Fibroblast of gingiva (primary cell): ENCODE measurements at regions not wholly inside any gene's neighbourhood (a gene's known extent, or its start where the extent isn't known, plus 50 kb on each side); places are given as distances from the start of the nearest gene placed in this dataset.
A peak's percentile ranks its signal among the peaks of the same experiment; 100 is the strongest.

ENCODE experiments used
- DNase-seq: peaks from one replicate; pipeline ENCODE4 v3.0.0-alpha.2; 2011; ENCODE audit warnings: low read depth

GRCh38 chr6:105608711-105609374, 206.0 kb upstream of the PREP start:
- peak; percentile 94 for DNase-seq

- no peak for DNase-seq
Measured at GRCh38 chr6:105607636-105608621, 205.0 kb upstream of the PREP start.

GRCh38 chr6:105606831-105607463, 204.1 kb upstream of the PREP start:
- no peak for DNase-seq

GRCh38 chr6:105604587-105604884, 201.7 kb upstream of the PREP start:
- DNase-seq: no peak

GRCh38 chr6:105603788-105604586, 201.1 kb upstream of the PREP start:
- peak; percentile 85 for DNase-seq

- DNase-seq: peak; percentile 100
Measured at GRCh38 chr6:105601541-105602236, 198.8 kb upstream of the PREP start.

GRCh38 chr6:105600336-105601260, 197.7 kb upstream of the PREP start:
- DNase-seq: peak; percentile 83

- DNase-seq: no peak
Measured at GRCh38 chr6:105598264-105598663, 195.4 kb upstream of the PREP start.

GRCh38 chr6:105596284-105596755, 193.4 kb upstream of the PREP start:
- DNase-seq: peak; percentile 84

GRCh38 chr6:105595829-105596228, 192.9 kb upstream of the PREP start:
- DNase-seq: no peak

- DNase-seq: no peak
Measured at GRCh38 chr6:105594821-105595220, 191.9 kb upstream of the PREP start.

- DNase-seq: peak; percentile 68
Measured at GRCh38 chr6:105593805-105594671, 191.2 kb upstream of the PREP start.

- no peak for DNase-seq
Measured at GRCh38 chr6:105593056-105593690, 190.3 kb upstream of the PREP start.

- no peak for DNase-seq
Measured at GRCh38 chr6:105592329-105592728, 189.4 kb upstream of the PREP start.

GRCh38 chr6:105591053-105591452, 188.2 kb upstream of the PREP start:
- no peak for DNase-seq

- no peak for DNase-seq
Measured at GRCh38 chr6:105588123-105588710, 185.3 kb upstream of the PREP start.

GRCh38 chr6:105587349-105588122, 184.7 kb upstream of the PREP start:
- DNase-seq: no peak
